ENCODE measurements at regions not wholly inside any gene's neighbourhood (a gene's known extent, or its start where the extent isn't known, plus 50 kb on each side); places are given as distances from the start of the nearest gene placed in this dataset.

DNA sequence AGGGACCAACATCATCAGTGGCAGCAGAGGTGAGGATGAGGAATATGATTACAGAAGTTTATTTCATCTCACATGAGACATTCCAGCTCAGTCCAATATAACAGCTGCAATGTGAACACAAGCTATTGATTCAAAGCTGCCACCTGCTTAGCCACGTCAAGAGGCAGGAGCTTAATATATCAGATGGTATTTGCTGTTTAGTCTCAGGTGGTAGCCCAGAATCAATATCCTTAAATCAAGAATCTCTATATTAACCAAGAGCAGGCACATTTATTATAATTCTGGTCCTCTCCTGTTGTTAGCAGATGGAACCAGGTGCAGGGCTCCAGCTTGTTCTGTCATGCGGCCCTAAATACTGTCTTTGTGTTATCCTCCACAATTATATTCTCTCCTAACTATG is 431.6 kb downstream of the ICE1 start:
- TF ChIP-seq, protein P1, sequence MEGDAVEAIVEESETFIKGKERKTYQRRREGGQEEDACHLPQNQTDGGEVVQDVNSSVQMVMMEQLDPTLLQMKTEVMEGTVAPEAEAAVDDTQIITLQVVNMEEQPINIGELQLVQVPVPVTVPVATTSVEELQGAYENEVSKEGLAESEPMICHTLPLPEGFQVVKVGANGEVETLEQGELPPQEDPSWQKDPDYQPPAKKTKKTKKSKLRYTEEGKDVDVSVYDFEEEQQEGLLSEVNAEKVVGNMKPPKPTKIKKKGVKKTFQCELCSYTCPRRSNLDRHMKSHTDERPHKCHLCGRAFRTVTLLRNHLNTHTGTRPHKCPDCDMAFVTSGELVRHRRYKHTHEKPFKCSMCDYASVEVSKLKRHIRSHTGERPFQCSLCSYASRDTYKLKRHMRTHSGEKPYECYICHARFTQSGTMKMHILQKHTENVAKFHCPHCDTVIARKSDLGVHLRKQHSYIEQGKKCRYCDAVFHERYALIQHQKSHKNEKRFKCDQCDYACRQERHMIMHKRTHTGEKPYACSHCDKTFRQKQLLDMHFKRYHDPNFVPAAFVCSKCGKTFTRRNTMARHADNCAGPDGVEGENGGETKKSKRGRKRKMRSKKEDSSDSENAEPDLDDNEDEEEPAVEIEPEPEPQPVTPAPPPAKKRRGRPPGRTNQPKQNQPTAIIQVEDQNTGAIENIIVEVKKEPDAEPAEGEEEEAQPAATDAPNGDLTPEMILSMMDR (IDR thresholded peaks at IDR 0.05): no peak
- TF ChIP-seq POLR2A (IDR thresholded peaks at IDR 0.05) (no peak), POLR2AphosphoS5 (IDR thresholded peaks at IDR 0.05) (no peak)
